KOPT-K1 (cell line): ENCODE measurements at regions not wholly inside any gene's neighbourhood (a gene's known extent, or its start where the extent isn't known, plus 50 kb on each side); places are given as distances from the start of the nearest gene placed in this dataset.
"Not testable (repeated sequence)": the region's sequence is repeated elsewhere in the genome, so short reads cannot be mapped to it uniquely, and the experiment has no call there.

ENCODE experiments used
- H3K27ac ChIP-seq: fragments of 200-600 bp; sonication (generic); 2 replicates; pipeline ENCODE4 v1.5.1; 2016; ENCODE audit warnings: antibody characterized with exemption, mild to moderate bottlenecking, low read depth, low read length; ENCODE audit not compliant: poor library complexity, severe bottlenecking
- H3K36me3 ChIP-seq: fragments of 200-600 bp; sonication (generic); 2 replicates; pipeline ENCODE4 v1.5.1; 2017; ENCODE audit warnings: antibody characterized with exemption, mild to moderate bottlenecking, low read length, moderate library complexity; ENCODE audit not compliant: insufficient read depth
- H3K9me3 ChIP-seq: fragments of 200-600 bp; sonication (generic); 2 replicates; pipeline ENCODE4 v1.5.1; 2017; ENCODE audit warnings: antibody characterized with exemption, low read length, mild to moderate bottlenecking; ENCODE audit not compliant: insufficient read depth, poor library complexity, severe bottlenecking

DNA sequence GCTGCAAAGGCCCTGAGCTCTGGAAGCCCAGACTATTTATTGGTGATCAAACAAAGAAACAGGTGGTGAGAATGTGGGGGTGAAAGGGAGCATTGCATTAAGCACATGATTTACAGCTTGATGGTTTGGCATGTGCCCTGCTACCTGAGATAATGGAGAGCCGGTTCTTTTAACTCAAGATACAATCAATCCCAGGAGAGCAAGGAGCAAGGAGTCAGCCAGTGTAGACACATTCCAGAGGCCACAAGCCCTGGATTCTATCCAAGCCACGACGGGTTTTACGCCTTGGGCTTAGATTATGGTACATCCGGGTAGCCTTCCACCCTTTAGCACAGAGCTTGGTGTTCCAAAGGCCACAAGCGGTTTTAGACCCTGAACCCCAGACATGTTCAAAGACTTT is 292.2 kb downstream of the CYLC2 start:
- no peaks in the 10 kb centered on the region for H3K36me3 ChIP-seq
- no peaks in the 10 kb centered on the region for H3K9me3 ChIP-seq
- no peak overlapping the region for H3K27ac ChIP-seq

DNA sequence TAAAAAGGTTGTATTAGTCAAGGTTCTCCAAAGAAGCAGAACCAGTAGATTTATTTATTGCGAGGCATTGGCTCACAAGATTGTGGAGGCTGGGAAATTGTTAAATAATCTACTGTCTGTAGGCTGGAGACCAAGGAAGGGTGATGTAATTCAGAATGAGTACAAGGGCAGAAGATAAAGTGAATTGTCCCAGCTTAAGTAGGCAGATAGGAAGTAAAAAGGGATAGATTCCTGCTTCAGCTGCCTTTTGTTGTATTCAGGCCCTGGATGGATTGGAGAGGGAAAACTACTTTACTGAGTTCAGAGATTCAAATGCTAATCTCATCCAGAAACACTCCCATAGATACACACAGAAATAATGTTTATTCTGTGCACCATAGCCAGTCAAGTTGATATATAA is 301.1 kb downstream of the CYLC2 start:
- Histone ChIP-seq H3K27ac (no peak overlapping the region), H3K9me3 (no peaks in the 10 kb centered on the region), H3K36me3 (no peaks in the 10 kb centered on the region)

GRCh38 chr9:103301051-103301450 is 305.9 kb downstream of the CYLC2 start:
- H3K27ac ChIP-seq = no peak overlapping the region

DNA sequence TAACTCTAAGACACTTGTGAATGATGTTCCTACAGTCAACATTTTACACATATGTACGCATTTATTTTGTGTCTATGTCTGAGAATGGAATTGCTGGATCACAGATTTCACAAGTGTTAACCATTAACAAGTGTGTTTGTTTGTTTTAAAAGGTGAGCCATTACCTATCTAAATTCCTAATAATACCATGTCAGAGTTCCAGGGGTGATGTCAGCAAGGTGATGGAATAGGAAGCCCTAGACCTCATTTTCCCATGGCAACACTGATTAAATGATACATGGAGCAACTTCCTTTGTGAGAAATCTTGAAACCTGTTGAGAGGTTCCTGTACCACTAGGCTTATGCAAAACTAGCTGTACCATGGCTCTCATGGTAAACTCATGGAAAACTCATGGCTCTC is 309.7 kb downstream of the CYLC2 start:
- Histone ChIP-seq H3K9me3 (no peaks in the 10 kb centered on the region), H3K36me3 (no peaks in the 10 kb centered on the region), H3K27ac (no peak overlapping the region)

More at GRCh38 chr9:103301051-103301450, 305.9 kb downstream of the CYLC2 start:
- Histone ChIP-seq H3K36me3 (no peaks in the 10 kb centered on the region), H3K9me3 (no peaks in the 10 kb centered on the region)

- Histone ChIP-seq H3K36me3 (no peaks in the 10 kb centered on the region), H3K27ac (no peak overlapping the region), H3K9me3 (no peaks in the 10 kb centered on the region)
These were observed 324.8 kb downstream of the CYLC2 start for GRCh38 chr9:103319979-103320378.

- no peaks in the 10 kb centered on the region for H3K9me3 ChIP-seq
- H3K36me3 ChIP-seq = no peaks in the 10 kb centered on the region
- no peak overlapping the region for H3K27ac ChIP-seq
These were observed 328.6 kb downstream of the CYLC2 start for GRCh38 chr9:103323699-103324098.

DNA sequence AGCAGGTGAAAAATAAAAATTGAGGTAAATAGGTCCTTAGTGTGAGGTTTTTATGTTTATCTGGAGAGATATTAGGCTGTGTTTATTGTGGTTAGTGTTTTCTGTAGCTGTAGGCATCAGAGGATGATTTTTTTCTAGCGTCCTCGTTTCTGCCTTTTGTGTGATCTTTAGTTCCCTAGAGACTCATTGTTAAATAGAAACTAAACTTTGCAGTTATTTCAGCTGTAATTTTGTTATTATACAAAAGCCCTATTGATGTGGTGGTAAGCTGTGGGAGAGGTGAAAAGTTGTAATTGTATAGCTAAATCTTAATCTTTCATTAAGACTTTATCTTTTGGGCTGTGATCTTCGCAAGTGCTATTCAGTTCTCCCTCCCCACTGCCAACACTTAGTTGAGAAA is 340.3 kb downstream of the CYLC2 start:
- Histone ChIP-seq H3K27ac (no peak overlapping the region), H3K36me3 (no peaks in the 10 kb centered on the region), H3K9me3 (no peaks in the 10 kb centered on the region)

GRCh38 chr9:103355000-103355399 is 359.9 kb downstream of the CYLC2 start:
- H3K9me3 ChIP-seq = no peaks in the 10 kb centered on the region
- H3K36me3 ChIP-seq = no peaks in the 10 kb centered on the region
- H3K27ac ChIP-seq = no peak overlapping the region

DNA sequence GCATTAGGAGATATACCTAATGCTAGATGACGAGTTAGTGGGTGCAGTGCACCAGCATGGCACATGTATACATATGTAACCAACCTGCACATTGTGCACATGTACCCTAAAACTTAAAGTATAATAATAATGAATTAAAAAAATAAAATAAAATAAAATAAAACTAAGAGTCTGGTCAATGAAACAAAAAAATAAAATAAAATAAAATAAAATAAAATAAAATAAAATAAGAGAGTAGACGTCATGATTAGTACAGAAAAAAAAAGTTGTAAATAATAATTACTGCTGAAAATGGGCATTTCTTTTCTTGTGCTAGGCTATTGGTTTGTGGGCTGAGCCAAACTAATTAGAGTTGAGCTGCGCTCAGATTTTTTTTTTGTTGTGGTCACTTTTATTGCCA is 362.8 kb downstream of the CYLC2 start:
- not testable (repeated sequence) for H3K27ac ChIP-seq, H3K36me3 ChIP-seq, H3K9me3 ChIP-seq

DNA sequence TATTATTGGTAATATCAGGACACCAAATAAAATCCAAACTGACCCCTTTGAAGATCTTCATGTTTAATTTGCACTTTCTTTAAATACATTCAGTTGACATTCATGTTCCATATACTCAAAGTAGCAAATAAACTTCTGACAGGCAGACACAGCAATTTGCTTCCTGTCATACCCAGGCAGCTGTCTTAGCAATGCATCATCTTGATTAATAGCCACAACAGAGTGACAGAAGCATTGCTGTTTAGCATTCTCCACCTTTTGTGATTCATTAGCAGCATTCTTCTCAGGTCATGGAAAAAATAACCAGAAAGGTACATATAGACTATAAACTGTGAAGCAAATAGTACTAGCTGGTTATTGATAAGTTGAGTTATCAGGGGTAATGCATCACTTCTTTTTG is 366.8 kb downstream of the CYLC2 start:
- Histone ChIP-seq H3K36me3 (no peaks in the 10 kb centered on the region), H3K27ac (no peak overlapping the region), H3K9me3 (no peaks in the 10 kb centered on the region)

DNA sequence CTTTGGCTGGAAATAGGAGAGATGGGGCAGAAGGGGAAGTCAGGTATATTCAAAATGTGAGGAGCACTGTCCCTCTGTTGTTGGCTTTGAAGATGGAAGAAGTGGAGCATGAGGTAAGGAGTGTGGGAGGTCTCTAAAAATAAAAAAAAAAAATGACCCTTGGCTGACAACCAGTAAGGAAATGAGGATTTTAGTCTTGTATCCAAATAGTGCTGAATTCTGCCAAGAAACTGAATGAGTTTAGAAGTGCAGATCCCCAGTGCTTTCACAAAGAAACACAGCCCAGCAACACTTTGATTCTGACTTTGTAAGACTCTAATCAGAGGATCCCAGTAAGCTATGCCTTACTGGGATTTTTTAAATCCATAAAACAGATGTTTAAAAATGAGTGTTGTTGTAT is 367.9 kb downstream of the CYLC2 start:
- no peak overlapping the region for H3K27ac ChIP-seq
- H3K36me3 ChIP-seq = no peaks in the 10 kb centered on the region
- no peaks in the 10 kb centered on the region for H3K9me3 ChIP-seq

GRCh38 chr9:103364753-103365152 is 369.6 kb downstream of the CYLC2 start:
- Histone ChIP-seq H3K27ac (no peak overlapping the region), H3K36me3 (no peaks in the 10 kb centered on the region), H3K9me3 (no peaks in the 10 kb centered on the region)

DNA sequence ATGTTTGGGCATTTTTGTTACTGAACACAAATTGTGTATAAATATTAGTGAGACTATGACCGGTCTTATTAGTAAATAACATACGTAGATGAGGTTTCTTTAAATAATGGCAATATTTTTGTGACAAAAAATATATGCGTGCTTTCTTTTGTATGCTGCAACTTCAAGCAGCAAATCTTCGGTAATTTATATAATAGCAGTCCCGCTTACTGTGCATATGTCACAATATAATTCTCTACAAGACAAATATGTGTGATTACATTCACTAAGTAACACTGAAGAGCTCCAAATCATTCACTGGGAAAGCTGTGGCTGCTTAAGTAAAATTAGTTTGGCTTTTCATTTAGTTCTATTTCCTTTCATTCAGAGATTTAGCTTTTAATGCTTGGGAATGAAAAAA is 376.0 kb downstream of the CYLC2 start:
- Histone ChIP-seq H3K27ac (no peak overlapping the region), H3K36me3 (no peaks in the 10 kb centered on the region), H3K9me3 (no peaks in the 10 kb centered on the region)

DNA sequence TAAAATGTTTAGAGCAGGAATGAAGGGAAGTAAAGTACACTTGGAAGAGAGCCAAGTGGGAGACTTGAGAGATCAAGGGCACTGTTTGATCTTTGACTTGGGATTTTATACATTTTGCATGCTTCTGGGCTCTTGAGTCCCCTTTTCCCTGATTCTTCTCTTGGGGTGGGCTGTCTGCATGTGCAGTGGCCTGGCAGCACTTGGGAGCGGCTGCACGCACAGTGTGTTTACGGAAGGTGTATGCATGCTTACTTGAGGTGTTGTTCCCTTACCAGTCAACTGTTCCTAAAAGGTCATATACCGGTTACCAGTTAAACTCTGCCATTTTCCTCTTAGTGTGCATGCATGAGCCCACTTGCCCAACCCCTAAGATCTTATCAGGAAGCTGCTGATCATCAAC is 377.7 kb downstream of the CYLC2 start:
- Histone ChIP-seq H3K36me3 (no peaks in the 10 kb centered on the region), H3K9me3 (no peaks in the 10 kb centered on the region), H3K27ac (no peak overlapping the region)

DNA sequence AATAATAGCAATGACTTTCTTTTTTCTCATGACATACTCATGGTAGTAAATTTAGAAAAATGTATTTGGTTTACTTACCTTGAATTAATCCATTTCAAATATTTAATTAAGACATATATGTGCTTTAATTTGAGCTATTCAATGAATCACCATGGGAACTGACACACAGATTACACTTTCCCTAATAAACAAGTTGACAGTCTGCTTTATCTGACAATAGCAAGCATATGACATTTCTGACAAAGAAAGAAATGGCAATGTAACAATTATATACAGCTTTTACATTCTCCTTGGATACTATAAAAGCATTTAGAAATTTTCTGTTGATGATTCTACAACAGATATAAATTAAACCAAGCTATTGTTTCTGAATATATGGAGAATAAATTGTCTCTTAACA is 382.5 kb downstream of the CYLC2 start:
- Histone ChIP-seq H3K36me3 (no peaks in the 10 kb centered on the region), H3K27ac (no peak overlapping the region), H3K9me3 (no peaks in the 10 kb centered on the region)

DNA sequence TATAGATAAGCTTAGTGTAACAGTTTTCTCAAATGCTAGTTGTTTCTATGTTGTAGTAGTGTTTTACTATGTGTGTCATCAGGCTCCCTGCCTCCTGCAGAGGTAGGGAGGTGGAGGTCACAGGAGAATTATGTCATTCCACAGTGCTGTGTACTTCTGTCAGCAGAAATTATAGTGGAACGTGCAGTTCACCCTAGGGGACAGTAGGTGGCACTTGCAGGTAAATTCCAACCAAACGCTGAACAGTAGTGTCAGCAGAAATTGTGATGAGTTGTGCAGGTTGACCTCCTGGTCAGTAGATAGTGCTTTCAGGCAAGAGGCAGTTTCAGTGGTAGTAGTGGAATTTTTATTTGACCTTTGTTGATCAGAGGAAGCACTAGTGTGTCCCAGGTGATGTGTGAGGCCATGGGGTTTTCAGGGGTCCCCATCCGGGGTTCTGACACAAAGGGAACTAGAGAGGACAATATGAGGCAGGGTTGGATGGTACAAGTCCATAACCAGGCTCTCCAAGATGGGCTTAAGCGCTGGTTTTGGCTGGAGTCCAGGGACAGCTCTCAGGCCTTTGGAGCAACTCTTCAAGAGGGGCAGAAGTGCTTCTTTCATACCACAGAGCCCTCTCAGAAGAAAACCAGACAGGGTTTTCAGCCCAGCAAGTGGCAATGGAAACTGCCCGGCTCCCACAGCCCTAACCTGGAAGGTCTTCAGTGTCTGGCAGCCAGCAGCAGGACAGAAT is 402.9 kb downstream of the CYLC2 start:
- Histone ChIP-seq H3K36me3 (no peaks in the 10 kb centered on the region), H3K27ac (no peak overlapping the region), H3K9me3 (no peaks in the 10 kb centered on the region)
